NCI-H446 (cell line): ENCODE measurements at regions not wholly inside any gene's neighbourhood (a gene's known extent, or its start where the extent isn't known, plus 50 kb on each side); places are given as distances from the start of the nearest gene placed in this dataset.
A peak's percentile ranks its signal among the peaks of the same experiment; 100 is the strongest.

Experiments used
- DNase-seq, 2 experiments: peaks; one replicate each; lab custom pipeline; 2025; lab: John Stamatoyannopoulos, UW

DNA sequence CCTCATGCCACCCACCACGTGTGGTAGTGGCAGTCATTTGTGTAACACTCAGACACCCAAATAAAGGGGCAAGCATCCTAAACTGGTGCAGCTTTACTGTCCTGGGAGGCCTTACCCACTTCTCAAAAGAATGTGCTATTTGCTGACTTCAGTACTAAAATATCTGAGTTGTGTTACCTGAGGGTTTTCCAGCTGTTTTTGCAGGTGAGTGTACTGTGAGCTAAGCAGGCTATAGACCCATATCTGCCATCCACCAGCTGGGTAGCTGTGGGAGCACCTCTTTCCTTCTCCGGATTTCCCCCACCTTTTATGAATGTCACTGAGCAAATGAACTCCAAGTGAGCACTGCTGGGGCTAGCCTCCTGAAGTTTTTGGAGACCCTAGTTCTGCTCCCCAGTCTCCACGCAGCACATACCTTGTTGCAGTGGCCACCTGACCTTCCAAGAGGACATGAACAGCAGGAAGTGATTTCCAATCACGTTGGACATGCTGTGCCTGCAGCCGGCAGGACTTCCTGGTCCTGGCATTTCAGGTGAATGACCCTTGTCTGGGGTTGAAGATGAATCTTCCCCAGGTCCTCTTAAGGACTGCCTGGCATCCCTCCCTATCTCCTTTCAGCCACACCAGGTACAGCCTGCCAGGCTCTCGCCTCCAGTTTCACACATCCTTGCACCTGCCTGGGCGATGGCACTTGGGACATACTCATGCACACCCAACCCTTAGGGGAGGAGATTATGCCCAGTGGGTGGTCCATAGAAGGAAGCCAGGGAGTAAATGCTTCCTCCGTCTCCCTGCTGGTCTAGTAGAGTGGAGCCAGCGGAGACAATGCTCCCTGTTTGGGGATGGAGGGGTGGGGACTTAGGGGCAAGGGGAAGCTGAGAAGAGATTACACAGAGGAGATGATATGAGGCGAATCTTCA is 109.5 kb upstream of the SPATA13 start:
- no peak for DNase-seq

DNA sequence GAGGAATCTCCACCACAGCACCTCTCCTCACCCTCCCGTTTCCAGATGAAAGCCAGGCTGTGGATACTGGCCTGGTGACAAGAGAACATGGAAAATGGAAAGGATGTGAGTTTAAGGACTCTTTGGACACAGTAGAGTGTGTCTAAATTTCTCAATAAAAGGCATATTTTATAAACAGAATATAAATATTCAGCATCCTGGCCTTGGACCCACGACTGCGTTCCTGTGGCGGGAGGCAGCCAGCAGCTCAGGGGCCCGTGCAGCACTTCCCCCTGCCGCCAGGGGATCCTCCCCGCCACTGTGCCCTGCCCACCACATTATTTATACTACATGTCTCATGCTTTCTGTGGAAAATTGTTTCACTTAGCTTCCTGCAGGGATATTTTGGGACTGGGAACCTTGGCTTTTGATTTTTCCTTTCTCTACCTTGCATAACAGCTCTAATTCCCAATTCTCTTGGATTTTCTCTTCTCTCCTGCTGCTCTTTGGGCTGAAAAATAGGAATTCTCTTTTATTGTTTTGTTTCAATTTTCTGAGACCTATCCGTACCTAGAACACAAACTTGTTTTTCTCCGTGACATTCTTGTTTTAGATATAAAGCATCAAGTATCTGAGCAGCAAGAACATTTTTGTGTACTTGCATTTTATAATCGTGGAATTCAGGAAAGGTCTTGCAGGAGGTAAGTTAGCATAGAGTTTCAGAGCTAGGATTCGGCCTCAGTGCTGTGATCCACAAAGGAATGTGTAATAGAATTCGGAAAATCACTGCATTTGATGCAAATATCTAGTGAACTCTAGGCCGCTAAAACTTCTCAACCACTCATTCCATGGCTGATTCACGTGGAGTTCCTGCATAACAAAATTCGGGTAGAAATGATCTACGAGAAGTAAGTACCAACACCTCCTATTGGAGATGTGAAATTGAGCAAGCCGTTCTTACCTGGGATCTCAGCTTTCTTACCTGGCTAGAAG is 107.7 kb upstream of the SPATA13 start:
- DNase-seq: no peak

DNA sequence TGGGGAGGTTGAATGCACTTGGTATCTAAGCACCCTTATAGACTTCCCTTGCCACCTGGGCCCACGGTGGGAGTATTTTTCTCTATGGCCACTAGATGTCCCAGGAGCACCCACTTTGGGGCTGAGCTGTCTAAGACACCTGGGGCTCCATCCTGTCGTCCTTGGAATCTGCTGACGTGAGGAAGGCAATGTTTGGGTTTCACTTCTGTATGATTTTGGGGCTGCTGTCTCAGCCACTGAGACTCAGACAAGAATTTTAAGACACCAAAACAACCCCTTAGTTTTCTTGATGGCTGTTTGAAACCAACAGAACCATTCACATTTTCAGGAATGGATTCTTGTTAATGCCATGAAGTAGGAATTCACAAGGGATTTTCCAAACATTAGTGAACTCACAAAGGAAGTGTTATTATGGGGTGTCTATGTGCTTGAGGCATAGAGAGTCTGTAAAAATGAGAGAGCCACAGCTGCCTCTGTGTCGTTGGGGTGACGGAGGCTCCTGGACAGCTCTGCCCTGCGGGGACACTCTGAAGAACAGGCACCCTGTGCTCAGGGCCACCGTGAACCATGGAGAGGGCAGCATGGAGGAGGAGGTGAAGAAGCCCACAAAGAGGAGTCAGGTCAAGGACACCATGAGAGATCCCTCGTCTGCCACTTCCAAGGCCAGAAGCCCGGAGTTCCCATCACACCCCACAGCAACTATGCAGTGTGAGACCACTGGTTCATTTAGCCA is 106.8 kb upstream of the SPATA13 start:
- peak; percentile 31 to 48 for DNase-seq

DNA sequence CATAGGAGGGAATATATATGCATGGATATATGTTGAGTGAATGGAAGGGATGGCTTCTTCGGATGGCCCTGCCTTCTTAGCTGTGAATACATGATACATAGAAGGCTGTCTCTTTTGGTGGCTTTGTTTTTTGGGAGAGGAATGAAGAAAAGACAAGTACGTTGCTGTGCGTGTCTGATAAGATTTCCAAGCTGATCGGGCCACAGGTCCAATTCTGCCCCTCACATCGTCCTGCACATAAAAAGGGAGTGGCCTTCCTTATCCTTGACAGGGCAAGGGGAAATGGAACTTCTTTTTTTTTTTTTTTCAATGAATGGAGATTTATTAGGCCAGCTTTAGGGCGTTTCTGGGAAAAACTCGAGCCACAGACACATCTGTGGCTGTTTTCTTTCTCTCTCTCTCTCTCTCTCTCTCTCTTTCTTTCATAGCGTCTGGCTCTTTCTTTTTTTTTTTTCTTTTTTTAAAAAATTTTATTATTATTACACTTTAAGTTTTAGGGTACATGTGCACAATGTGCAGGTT is 103.8 kb upstream of the SPATA13 start:
- DNase-seq: no peak

DNA sequence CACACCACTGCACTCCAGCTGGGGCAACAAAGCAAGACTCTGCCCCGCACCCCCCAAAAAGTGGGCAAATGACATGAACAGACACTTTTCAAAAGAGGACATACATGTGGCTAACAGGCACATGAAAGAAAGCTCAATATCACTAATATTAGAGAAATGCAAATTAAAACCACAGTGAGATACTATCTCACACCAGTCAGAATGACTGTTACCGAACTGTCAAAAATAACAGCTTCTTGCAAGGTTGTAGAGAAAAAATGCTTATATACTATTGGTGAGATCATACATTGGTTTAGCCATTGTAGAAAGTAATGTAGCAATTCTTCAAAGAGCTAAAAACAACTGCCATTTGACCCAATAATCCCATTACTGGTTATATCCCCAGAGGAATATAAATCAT is 99.5 kb upstream of the SPATA13 start:
- DNase-seq: no peak

DNA sequence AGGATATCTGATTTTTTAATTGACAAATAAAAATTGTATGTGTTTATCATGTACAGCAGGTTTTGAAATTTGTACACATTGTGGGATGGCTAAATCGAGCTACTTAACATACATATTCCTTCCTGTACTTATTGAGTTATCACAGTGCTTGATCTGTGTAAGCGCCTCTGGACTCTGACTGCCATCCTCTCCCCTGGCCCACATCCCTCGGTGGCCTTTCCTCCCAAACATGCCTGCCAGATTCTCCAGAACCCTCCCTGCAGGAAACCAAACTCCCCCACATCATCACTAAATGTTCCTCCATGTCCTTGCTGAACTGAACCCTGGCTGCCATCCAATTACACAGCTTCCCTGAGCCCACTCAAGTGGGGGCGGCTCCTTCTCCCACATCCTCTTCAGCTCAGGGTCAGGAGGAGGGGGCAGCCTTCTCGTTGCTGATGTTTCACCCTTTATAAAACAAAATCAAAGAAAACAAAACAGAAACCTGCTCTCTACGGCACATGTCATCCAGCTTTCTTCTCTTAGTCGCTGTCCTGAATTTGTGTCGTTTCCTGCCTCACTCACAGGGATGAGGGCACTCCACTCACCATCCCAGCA is 97.1 kb upstream of the SPATA13 start:
- no peak for DNase-seq

DNA sequence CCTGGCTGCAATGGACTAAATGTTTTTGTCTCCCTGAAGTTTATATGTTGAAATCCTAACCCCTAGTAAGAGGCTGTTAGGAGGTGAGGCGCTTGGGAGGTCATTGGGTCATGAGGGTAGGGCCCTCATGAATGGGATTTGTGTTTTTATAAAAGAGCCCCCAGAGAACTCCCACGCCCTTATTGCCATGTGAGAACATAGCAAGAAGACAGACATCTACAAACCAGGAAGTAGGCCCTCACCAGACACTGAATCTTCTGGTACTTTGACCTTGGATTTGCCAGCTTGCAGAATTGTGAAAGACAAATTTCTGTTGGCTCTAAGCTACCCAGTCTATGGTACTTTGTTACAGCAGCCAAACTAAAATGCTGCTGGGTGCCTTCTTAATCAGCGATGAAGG is 96.1 kb upstream of the SPATA13 start:
- no peak for DNase-seq

DNA sequence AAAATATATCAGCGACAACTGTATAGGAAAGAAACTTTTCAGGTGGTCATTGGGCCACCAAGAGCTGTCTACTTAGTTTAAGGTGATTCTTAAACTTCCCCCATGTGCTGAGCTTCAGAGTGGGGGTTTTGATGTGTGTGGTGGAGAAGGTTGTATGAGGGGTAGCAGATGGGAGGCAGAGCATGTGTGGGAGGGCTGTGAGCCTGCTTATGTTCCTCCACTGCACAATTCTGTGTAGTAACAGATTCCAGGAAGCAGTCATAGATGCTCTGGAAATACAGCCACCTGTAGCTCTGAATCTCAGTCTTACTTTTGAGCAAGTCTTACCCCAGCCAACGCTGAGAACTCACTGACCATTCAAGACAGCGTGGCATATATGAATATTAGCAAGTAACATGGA is 95.3 kb upstream of the SPATA13 start:
- no peak for DNase-seq

DNA sequence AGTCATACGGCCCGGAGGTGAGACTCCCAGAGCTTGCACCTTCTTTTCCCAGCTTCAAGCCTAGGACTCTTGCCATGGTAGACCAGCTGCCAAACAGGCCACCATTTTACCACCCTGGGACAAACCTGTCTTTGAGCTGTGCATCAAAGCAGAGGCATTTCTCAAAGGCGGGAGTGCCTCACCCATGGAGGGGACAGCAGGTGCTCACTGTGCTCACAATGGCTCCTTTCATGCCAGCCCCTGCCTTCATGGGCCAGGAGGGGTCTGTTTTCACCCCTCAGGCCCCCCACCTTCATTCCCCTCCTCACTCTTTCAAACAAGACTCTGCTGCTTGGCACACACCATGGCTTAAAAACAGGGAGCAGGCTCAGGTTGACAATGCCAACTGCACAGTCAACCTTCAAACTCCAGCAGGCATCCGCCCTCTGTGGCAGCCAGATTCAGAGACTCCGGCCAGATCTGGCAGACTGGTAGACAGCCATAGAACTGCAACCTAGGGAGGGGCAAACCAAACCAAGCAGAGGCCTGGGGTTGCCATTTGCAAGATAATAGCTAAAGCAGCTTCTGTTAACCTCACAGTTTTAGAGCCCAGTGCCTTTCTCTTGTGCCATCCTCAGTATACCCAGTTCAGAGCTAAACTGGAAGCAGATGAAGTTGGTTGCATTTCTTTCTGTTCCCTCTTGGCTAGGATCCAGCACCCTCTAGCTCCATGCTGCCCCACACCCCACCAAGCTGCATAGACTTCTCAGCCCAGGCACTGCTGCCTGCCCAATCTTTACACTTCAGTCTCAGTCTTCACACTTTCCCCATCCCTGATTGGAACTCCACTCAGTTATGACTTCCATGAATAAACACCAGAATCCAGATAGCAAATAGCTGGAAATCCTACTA is 93.9 kb upstream of the SPATA13 start:
- DNase-seq: no peak

DNA sequence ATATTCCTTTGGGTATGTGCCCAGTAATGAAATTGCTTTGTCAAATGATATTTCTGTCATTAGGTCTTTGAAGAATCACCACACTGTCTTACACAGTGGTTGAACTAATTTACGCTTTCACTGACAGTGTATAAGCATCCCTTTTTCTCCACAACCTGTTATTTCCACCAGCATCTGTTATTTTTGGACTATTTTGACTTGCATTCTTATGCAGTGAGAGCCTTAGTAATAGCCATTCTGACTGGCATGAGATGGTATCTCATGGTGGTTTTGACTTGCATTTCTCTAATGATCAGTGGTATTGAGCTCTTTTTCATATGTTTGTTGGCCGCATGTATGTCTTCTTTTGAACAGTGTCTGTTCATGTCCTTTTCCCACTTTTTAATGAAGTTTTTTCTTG is 92.0 kb upstream of the SPATA13 start:
- no peak for DNase-seq

DNA sequence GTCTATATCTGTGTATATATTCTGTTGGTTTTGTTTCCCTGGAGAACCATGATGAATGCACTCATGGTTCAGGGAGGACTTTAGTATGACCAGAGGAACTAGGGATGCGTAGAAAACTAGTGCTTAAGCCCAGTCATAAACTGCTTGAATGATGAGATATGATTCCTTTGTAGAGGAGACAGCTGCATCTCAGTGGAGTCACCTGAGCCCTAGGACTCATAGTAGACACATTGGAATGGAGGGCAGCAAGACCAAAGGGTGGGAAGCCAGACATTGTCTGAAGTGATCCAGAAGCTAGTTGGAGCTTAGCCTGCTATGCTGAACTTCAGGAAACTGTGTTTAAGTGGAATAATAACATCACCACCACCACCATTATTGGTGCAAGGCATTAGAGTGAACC is 89.5 kb upstream of the SPATA13 start:
- DNase-seq: no peak

DNA sequence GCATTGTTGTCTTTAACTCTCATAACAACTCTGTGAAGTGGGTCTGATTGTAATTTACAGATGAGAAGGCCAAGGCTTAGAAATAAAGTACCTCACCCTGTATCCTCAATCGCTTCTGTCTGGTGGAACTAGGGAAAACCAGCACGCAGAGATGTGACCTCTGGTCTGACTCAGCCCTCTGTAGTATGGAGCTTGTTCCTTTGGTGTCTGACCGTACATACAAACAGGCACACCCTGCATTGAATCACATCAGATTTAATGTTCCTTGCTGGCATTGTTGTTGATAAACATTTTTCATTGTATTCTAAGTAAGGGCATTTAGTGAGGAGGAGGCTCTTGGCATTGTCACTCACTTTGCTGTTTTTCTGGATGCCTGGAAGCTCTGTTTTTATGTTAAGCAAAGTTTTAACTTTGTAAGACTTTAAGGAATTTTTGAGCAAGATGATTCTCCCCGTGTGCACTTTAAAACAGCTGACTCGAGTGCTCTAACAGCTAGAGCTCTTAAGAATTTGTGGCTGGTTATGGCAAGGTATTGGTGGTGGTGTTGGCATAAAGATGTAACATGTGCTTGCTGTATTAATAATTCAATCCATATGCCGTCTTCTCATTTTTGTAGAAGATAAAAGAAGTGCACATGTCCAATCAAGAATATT is 89.0 kb upstream of the SPATA13 start:
- no peak for DNase-seq

DNA sequence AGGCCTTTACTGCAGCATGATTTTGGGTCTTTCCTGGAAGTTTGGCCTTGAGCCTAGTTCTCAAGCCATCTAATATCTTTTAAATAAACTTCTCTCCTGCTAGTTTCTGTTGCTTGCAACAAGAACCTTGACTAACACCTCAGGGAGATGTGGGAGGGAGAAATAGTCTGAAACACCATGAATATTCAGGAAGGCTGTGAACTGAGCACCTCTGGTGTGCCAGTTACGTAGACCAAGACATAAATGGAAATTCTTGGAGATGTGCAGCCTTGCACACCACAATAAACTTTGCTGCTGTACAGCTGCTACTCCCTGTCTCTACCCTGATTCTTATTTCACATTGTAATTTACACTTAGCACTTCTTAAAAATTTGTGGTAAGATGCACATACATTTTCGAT is 86.9 kb upstream of the SPATA13 start:
- no peak for DNase-seq

DNA sequence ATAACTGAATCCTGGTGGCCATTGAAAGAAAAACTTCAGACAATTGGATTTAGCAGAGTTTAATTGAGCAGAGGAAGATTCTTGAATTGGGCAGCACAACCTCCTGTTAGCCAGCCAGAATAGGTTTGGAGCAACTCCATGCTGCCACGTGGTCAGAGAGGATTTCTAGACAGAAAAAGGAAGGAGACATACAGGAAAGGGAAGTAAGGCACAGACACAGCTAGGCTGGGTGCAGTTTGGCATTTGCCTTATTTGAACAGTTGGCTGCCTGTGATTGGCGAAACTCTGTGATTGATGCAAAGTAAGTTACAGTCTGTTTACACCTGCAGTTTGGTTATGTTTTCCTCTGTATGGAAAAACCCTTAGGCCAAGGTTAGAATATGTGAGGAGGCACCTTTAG is 85.8 kb upstream of the SPATA13 start:
- no peak for DNase-seq

DNA sequence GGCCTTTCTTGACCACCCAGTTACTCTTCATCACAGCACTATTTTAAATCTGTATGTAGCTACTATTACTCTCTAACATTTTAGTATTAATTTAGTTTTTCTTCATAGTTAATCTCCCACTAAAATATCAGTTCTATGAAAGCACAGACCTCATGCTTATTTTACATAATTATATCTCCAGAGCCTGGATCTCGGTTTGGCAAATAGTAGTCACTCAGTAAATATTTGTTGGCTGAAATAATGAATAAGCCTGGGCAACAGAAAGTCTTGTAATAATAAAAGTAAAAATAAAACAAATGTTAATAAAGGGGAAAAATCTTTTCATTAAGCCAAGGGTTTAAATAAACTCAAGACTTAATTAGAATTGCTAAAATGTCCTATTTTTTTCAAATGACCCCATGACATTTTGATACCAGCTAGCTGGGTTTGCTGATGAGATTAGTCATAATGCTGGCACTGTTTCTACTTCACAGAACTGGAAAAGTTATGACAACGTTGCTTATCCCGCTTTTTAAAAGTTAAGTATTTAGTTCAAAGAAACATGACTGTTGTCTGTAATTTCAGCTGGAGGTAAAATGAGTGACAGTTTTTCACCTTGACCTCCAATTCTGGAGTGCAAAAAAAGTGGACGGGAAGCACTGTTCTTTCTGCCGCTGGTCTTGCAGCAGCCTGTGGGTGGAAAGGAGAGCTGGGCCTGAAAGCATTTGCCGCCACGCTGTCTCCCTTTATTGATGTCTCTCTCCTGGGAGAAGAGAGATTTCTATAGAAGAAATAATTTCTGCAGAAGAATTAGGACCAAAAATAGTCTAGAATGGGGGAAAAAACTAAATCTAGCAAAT is 85.2 kb upstream of the SPATA13 start:
- DNase-seq: no peak

DNA sequence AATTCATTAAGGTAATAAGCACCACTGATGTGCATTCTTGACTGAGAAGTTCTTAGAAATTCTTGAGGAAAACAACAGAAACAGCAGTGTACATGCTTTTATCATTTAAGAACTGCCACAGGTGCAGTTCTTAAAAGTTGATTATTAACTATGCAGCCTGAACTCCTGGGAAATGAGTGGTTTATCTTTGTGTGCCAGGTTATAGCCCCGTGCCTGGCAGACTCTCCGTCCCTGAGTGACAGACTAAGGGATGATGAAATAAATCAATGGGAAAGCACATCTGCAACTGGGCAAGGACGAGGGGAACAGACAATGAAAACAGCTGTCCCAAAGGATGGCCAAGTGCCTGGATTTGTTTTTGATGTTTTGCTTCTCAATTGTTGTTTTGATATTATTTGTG is 84.4 kb upstream of the SPATA13 start:
- no peak for DNase-seq

DNA sequence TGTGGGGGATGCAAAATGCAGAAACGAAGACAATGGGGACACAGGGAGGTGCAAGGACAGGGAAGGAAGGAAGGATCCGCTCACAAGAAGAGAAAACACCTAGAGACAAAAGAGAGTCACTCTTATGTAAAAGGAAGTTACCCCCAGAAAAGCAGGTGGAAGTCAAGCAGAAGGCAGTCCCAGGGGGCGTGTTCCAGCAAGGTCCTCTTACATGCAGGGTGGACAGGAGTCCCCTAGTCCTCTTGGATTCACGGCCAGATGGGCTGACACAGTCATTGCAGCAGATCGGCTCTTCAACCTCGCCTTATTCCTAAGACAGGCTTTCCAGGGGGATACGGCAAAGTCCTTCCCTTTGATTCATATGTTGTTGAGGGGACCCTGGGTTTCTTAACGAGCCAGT is 83.9 kb upstream of the SPATA13 start:
- no peak for DNase-seq

DNA sequence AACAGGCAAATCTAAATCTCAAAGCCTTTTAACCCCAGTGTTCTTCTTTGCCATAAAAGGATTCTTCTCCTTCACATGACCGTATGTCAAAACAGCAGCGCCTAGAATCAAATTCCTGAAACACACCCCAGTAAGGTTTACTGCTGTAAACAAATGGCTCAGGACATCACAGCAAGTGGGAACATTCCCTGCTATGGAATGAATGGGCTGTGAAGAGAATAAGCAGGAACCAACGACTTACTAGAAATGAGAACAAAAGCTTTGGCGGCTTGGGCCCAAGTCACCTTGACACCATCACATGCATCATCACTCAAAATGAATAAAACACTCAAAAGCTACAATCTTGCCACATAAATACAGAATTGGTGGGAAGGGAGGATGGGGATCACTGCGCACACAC is 80.4 kb upstream of the SPATA13 start:
- DNase-seq: no peak

DNA sequence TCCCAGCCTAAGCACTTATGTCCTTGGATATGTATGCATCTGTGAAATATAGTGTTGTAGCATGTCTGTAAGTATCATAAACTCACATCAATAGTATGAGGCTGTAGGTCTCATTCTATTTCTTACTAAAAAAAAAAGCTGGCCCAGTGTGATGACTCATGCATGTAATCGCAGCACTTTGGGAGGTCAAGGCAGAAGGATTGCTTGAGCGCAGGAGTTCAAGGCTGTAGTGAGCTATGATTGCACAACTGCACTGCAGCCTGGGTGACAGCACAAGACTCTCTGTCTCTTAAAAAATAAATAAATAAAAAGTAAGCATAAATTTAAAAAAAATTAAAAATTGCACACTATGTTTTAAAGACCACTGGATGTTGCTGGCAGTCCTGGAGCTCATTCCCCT is 79.1 kb upstream of the SPATA13 start:
- no peak for DNase-seq
